Stimulated activated CD8-positive, alpha-beta memory T cell treated with anti-CD3 and anti-CD28 coated beads, Interleukin-7, amount 100 ng/mL, for 1 hour (primary cell): ENCODE measurements at regions not wholly inside any gene's neighbourhood (a gene's known extent, or its start where the extent isn't known, plus 50 kb on each side); places are given as distances from the start of the nearest gene placed in this dataset.
"Not testable (repeated sequence)": the region's sequence is repeated elsewhere in the genome, so short reads cannot be mapped to it uniquely, and the experiment has no call there.

ENCODE experiments used
- DNase-seq, 2 donors: peaks; one replicate each; pipeline ENCODE4 v3.0.0-alpha.2; 2020; ENCODE audit warnings: low read depth in 2 of 2

DNA sequence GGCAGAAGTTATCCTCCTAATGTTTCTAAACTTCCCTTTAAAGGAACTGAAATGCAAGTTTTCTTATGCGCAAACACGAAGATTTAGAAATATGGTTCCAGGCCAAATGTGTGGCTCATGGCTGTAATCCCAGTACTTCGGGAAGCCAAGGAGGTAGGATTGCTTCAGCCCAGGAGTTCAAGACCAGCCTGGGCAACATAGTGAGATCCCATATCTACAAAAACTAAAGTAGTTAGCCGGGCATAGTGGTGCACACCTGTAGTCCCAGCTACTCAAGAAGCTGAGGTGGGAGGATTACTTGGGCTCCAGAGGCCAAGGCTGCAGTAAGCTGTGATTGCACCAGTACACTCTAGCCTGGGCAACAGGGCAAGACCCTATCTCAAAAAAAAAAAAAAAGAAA, 95.8 kb upstream of the SCAF8 start:
- DNase-seq: no peak

DNA sequence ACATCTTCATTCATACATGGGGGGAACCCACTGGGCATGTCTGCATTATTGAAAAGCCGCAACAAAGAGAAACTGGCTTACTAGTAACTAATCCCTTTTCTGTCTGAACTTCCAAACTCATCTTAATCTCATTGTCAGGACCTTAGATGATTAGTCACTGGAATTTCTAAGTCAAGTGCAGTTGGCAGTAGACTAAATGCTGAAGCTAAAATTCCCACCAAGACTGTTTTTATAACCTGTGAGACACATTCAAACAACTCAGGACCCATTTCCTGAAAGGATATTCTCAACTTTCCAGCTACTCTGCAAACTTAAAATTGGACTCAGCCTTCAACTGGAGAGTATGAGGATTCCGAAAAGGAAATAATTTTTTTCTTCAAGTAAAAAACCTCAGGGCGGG, 94.8 kb upstream of the SCAF8 start:
- no peak for DNase-seq

DNA sequence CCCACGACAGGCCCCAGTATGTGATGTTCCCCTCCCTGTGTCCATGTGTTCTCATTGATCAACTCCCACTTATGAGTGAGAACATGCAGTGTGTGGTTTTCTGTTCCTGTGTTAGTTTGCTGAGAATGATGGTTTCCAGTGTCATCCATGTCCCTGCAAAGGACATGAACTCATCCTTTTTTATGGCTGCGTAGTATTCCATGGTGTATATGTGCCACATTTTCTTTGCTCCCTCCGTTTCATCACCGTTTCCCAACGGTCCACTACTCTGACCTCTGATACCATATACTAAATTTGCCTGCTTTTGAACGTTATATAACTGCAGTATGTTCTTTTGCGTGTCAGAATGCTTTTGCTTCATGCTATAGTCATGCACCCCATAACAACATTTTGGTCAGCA, 94.0 kb upstream of the SCAF8 start:
- DNase-seq: not testable (repeated sequence)

DNA sequence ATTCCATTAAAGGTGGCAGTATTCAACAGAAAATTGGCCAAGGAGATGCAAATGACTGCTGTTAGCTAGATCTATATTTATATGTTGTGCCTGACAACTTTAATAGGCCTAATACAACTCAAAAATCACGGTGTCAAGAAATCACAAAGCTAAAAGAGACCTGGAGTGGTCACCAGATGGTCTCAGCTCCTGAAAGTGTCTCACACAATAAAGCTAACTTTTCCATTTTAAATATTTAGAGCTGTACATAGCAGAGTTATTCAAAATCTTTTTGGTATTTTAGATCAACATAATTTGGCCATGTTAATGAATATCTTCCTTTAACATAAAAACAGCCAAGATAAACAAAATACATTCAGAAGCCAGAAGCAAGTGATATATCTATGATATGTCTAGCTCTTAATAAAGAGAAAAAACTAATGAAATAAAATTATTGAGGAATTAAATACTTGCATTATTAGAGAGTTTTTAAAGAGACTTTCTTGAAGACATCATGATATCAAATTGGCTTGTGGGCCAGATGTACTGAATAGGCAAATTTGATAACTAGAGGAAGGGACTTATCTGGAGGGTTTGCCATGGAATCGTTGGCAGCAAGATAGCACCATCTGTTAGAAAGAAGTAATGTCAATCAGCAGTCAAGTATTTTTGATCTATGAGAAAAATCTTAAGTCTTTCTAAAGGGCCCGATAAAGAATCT, 84.9 kb upstream of the SCAF8 start:
- no peak for DNase-seq

DNA sequence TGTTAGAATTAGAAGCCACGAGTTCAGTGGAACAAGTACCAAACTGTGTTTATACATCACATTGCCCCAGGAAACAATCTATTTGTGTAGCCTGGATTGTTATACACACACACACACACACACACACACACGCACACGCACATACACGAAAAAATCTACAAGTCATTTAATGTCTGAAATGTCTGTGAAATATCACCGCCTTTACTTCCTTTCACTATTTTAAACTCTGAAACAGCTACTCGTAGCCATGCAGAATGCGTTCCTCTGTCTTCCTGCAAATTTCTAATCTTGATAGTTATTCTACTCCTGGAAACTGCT, 84.4 kb upstream of the SCAF8 start:
- no peak for DNase-seq

DNA sequence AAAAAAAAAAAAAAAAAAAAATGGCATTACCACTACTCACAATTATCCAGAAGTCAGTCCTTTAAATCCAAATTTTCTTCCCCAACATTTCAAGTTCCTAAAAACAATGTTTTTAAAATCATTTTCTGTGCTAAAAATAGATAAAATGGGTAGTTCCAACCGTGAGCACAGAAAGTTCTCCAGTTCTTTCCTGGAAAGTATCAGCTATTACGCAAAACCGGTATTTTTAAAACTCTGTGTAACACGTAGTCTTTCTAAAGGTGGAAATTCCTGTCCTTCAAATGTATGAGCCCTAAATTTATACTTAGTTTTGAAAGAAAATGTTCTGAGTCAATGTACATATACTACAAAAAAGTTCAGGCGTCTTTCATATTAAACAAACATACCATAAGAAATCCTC, 83.5 kb upstream of the SCAF8 start:
- no peak for DNase-seq

- DNase-seq: no peak
Measured at GRCh38 chr6:154650351-154650750, 82.9 kb upstream of the SCAF8 start.

DNA sequence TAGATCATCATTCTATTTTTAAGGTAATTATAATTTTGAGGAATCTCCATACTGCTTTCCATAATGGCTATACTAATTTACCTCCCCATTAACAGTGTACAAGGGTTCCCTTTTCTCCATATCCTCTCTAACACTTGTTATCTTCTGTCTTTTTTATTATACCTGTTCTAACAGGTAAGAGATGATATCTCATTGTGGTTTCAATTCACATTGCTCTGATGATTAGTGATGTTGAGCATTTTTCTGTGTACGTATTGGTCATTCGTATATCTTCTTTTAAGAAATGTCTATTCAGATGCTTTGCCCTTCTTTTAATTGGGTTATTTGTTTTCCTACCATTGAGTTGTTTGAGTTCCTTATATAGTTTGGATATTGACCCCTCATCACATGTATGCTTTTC, 81.6 kb upstream of the SCAF8 start:
- DNase-seq: no peak

DNA sequence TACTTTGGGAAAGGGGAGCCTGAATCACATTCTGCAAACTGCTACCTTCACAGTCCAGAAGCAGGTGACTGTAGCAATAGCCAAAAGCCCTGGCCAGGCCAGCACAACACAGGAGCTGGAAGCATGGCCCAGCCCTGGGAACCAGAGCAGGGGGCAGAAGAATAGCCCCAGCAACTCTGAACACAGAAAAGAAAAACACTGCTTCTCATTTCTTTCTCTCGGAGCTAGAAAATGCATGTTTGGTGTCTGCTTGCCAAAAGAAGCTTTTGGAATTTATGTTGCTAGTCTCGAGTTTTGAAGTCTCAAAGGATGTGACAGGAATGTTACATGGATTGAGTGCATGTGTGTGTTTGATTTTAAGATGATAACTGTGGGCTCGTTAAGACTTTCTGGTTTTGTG, 79.8 kb upstream of the SCAF8 start:
- DNase-seq: no peak

DNA sequence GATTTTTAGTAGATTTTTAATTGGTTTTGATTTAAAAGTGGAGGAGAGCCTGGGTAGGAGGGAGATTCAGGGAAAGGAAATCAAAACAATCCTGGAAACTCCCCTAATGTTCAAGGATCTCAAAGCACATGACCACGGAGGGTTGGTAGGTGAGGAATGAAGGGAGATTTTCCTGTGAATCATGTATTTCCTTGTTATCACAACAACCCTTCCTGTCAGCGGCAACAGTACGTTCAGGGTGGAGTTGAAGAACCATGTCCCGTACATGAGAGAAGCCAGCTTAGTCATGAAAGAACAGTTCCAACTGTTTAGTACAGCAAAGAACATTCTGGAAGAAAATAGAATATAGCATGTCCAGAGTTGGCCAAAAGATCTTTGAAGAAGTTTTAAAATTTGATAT, 79.4 kb upstream of the SCAF8 start:
- no peak for DNase-seq

DNA sequence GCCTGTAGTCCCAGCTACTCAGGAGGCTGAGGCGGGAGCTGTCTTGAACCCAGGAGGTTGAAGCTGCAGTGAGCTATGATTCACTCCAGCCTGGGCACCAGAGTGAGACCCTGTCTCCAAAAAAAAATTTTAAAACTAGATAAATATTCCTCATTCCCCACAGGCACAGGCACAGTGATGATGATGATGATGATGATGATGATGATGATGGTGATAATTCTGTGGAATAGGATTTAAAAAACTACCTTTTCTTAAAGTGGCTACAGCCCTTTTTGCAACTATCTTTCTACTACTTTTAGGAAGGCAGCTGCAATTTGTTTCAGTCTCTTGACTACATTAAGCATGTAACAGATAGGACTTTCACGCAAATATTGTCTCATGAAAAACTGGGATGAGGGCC, 76.6 kb upstream of the SCAF8 start:
- no peak for DNase-seq

DNA sequence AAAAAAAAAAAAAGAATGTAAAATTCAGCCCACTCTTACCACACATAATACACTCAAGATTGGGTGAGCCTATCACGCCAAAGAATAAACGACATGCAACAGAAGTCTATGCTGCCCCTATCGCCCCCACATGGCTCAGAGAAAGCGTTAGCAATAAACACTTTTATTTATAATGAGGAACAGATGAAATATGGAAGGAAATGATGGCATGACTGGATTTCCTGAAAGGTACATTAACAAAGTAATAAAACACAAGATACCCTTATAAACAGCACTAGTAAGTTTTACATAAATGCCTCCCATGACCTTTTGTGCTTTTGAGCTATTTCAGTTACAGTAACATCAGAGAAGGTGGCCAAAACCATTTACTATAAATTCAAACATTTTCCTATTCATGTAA, 71.4 kb upstream of the SCAF8 start:
- DNase-seq: no peak

GRCh38 chr6:154664287-154664686, 68.9 kb upstream of the SCAF8 start:
- no peak for DNase-seq

DNA sequence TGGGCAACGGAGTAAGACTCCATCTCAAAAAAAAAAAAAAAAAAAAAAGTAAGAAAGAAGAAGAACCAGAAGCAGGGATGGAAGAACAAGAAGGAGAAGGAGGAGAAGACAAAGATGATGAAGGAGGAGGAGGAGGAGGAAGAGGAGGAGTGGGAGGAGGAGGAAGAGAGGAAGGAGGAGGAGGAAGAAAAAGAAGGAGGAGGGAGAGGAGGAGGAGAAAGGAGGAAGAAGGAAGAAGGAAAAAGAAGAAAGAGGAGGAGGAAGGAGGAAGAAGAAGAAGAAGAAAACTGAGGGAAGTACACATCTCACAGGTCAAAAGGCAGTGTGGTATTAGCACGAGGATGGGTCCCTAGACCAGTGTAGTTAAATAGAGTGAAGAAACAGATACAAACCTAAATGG, 65.1 kb upstream of the SCAF8 start:
- no peak for DNase-seq

DNA sequence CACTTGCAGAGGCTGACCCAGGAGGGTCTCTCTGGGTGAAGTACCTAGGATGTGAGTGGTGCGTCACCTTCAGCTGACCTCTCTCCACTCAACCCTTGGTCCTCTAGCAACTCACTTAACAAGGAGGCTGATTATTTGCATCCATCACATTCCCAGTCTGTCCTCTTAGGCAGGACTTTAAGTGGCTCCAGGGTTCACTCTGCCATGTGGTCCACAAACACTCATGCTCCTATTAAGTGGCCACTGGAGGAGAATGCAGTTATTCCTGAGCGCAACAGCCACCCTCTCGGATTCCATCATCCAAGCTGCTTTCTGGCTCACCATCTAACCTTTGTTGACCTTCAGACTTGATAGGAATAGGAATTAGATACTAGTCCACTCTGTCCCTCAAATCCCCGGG, 61.1 kb upstream of the SCAF8 start:
- DNase-seq: no peak

DNA sequence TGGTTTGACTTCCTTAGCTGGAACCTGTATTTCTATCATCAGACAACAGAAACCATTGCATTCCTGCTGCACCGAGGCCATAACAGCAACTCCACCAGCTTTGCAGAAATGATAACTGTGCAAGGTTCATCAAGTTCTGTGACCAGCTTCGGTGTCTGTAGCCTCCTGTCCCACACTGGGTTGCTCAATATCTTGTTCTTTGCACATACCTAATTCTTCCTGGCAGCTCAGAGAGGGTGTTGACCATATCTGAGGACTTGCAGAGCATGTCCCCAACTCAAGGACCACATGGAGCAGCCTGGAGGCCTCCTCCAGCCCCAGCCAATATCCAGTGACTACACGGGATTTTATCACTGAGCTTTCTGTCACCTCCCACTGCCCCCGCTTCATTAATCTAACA, 59.3 kb upstream of the SCAF8 start:
- DNase-seq: no peak

GRCh38 chr6:154675602-154676088, 57.6 kb upstream of the SCAF8 start:
- DNase-seq: peak; percentile 64 to 73

- DNase-seq: no peak
Measured at GRCh38 chr6:154682633-154683125, 50.5 kb upstream of the SCAF8 start.
